ENCODE measurements at regions not wholly inside any gene's neighbourhood (a gene's known extent, or its start where the extent isn't known, plus 50 kb on each side); places are given as distances from the start of the nearest gene placed in this dataset.

- DNase-seq (ENCODE audit: low read depth), result no peak
- Histone ChIP-seq H3K27me3 (ENCODE audit: control insufficient read depth, insufficient read depth, low read length) (no peaks in the 10 kb centered on the region), H3K4me3 (ENCODE audit: low read depth, low read length) (no peak overlapping the region), H3K36me3 (ENCODE audit: control insufficient read depth, insufficient read depth, low read length) (no peaks in the 10 kb centered on the region)
- CTCF ChIA-PET, result interaction anchor here (1.7 to 2.1 kb wide), 2 partner anchors 9 to 11 kb away, joined by 5 to 7 read pairs; no protein-coding TSS in a partner anchor
- TF ChIP-seq CTCF (IDR thresholded peaks at IDR 0.05; ENCODE audit: insufficient read depth, low read depth, low read length), result no peak
- POLR2A ChIA-PET, result no interaction called here
Measured at GRCh38 chr15:87682527-87682926, 574.0 kb downstream of the NTRK3 start.

GRCh38 chr15:87681104-87681503, 575.4 kb downstream of the NTRK3 start:
- H3K36me3 ChIP-seq (ENCODE audit: control insufficient read depth, insufficient read depth, low read length), result no peaks in the 10 kb centered on the region
- no peak for TF ChIP-seq CTCF (IDR thresholded peaks at IDR 0.05; ENCODE audit: insufficient read depth, low read depth, low read length)
- ChIA-PET POLR2A (no interaction called here), CTCF (interaction anchor here (1.0 kb wide), 1 partner anchor 60 kb away, joined by 3 read pairs; no protein-coding TSS in a partner anchor)
- H3K27me3 ChIP-seq (ENCODE audit: control insufficient read depth, insufficient read depth, low read length), result no peaks in the 10 kb centered on the region
- H3K4me3 ChIP-seq (ENCODE audit: low read depth, low read length), result no peak overlapping the region
- DNase-seq (ENCODE audit: low read depth), result no peak

- DNase-seq (ENCODE audit: low read depth), result no peak
- CTCF ChIA-PET, result interaction anchor here (1.0 kb wide), 1 partner anchor 61 kb away, joined by 3 read pairs; no protein-coding TSS in a partner anchor
Measured at GRCh38 chr15:87680208-87680607, 576.3 kb downstream of the NTRK3 start.

GRCh38 chr15:87675271-87675670, 581.3 kb downstream of the NTRK3 start:
- DNase-seq (ENCODE audit: low read depth), result no peak
- Histone ChIP-seq H3K27me3 (ENCODE audit: control insufficient read depth, insufficient read depth, low read length) (no peaks in the 10 kb centered on the region), H3K4me3 (ENCODE audit: low read depth, low read length) (no peak overlapping the region), H3K36me3 (ENCODE audit: control insufficient read depth, insufficient read depth, low read length) (no peaks in the 10 kb centered on the region)
- CTCF ChIA-PET, result no interaction called here
- POLR2A ChIA-PET, result no interaction called here
- no peak for TF ChIP-seq CTCF (IDR thresholded peaks at IDR 0.05; ENCODE audit: insufficient read depth, low read depth, low read length)

More at GRCh38 chr15:87680208-87680607, 576.3 kb downstream of the NTRK3 start:
- no peaks in the 10 kb centered on the region for H3K36me3 ChIP-seq (ENCODE audit: control insufficient read depth, insufficient read depth, low read length)
- POLR2A ChIA-PET, result no interaction called here
- H3K27me3 ChIP-seq (ENCODE audit: control insufficient read depth, insufficient read depth, low read length), result no peaks in the 10 kb centered on the region
- TF ChIP-seq CTCF (IDR thresholded peaks at IDR 0.05; ENCODE audit: insufficient read depth, low read depth, low read length), result no peak
- no peak overlapping the region for H3K4me3 ChIP-seq (ENCODE audit: low read depth, low read length)

- DNase-seq (ENCODE audit: low read depth), result no peak
- no peak overlapping the region for H3K4me3 ChIP-seq (ENCODE audit: low read depth, low read length)
- no peaks in the 10 kb centered on the region for H3K36me3 ChIP-seq (ENCODE audit: control insufficient read depth, insufficient read depth, low read length)
- peak; percentile 82 for TF ChIP-seq CTCF (IDR thresholded peaks at IDR 0.05; ENCODE audit: insufficient read depth, low read depth, low read length)
- no peaks in the 10 kb centered on the region for H3K27me3 ChIP-seq (ENCODE audit: control insufficient read depth, insufficient read depth, low read length)
- ChIA-PET POLR2A (no interaction called here), CTCF (interaction anchor here (0.9 to 1.2 kb wide), 10 partner anchors 10 to 602 kb away, joined by 3 to 10 read pairs (median 4); no protein-coding TSS in a partner anchor)
Measured at GRCh38 chr15:87672309-87673288, 583.9 kb downstream of the NTRK3 start.

Measured in BJ (cell line).